PFSK-1 (cell line): ENCODE measurements at regions not wholly inside any gene's neighbourhood (a gene's known extent, or its start where the extent isn't known, plus 50 kb on each side); places are given as distances from the start of the nearest gene placed in this dataset.

Source experiments
- FOXP2 ChIP-seq: optimal IDR thresholded peaks from 2 replicates; pipeline ENCODE3; 2011; ENCODE audit warnings: borderline replicate concordance, control low read depth, inconsistent platforms; ENCODE audit not compliant: insufficient read depth; ENCODE audit errors: extremely low read length, extremely low read depth
- POLR2AphosphoS5 ChIP-seq: IDR thresholded peaks from 2 replicates; pipeline ENCODE4 v1.6.1; 2012; ENCODE audit warnings: low read depth, mild to moderate bottlenecking, control low read depth, low read length, moderate library complexity
- SIN3A ChIP-seq: IDR thresholded peaks from 2 replicates; pipeline ENCODE4 v1.6.1; 2012; ENCODE audit warnings: mild to moderate bottlenecking, low read length, moderate library complexity, borderline replicate concordance; ENCODE audit not compliant: insufficient read depth
- TAF1 ChIP-seq: IDR thresholded peaks from 2 replicates; pipeline ENCODE4 v1.6.1; 2012; ENCODE audit warnings: low read length, control low read depth, borderline replicate concordance; ENCODE audit not compliant: insufficient read depth
- TF ChIP-seq, protein P1 (sequence below), 2 experiments: IDR thresholded peaks; 2 replicates each; pipeline versions ENCODE4 v1.6.1 to v1.8.0; 2011 to 2012; ENCODE audit warnings: low read depth in 2 of 2, low read length in 2 of 2, control low read depth in 1 of 2, inconsistent platforms in 1 of 2, mild to moderate bottlenecking in 1 of 2, moderate library complexity in 1 of 2; ENCODE audit not compliant: insufficient read depth in 1 of 2

DNA sequence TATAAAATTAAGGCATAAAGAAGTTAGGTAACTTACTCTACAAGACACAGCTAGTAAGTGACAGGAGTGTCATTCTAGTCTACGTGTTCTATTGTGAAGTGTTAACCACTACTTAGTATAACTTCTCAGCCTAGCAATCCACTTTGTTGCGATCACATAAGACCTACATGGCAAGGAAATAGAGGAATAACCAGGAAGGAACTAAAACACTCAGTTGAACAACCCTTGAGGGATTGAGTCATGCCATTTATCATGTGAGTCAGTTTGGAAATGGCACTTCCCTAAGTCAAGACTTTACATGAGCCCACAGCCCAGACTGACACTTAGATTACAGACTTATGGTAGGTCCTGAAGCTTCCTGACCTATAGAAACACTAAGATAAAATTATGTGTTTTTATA lies 279.5 kb upstream of the PCDH20 start:
- TF ChIP-seq POLR2AphosphoS5 = no peak
- no peak for TF ChIP-seq TAF1
- no peak for TF ChIP-seq SIN3A

DNA sequence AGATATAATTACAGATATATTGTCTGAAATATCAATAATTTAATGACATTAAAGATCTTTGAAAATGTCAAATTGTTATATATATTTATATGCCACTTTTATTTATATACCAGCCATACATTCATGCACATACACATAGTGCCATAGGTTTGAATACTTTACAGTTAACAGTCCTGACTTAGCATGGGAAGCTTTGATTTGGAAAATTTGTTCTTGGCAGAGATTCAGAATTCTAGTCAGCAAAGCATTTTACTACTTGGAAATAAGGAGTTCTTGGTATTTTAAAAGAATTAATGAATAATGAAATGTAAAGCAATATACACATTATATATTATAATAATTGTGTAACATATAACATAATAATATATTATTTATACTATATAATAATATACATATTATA lies 277.0 kb upstream of the PCDH20 start:
- TF ChIP-seq, protein P1, sequence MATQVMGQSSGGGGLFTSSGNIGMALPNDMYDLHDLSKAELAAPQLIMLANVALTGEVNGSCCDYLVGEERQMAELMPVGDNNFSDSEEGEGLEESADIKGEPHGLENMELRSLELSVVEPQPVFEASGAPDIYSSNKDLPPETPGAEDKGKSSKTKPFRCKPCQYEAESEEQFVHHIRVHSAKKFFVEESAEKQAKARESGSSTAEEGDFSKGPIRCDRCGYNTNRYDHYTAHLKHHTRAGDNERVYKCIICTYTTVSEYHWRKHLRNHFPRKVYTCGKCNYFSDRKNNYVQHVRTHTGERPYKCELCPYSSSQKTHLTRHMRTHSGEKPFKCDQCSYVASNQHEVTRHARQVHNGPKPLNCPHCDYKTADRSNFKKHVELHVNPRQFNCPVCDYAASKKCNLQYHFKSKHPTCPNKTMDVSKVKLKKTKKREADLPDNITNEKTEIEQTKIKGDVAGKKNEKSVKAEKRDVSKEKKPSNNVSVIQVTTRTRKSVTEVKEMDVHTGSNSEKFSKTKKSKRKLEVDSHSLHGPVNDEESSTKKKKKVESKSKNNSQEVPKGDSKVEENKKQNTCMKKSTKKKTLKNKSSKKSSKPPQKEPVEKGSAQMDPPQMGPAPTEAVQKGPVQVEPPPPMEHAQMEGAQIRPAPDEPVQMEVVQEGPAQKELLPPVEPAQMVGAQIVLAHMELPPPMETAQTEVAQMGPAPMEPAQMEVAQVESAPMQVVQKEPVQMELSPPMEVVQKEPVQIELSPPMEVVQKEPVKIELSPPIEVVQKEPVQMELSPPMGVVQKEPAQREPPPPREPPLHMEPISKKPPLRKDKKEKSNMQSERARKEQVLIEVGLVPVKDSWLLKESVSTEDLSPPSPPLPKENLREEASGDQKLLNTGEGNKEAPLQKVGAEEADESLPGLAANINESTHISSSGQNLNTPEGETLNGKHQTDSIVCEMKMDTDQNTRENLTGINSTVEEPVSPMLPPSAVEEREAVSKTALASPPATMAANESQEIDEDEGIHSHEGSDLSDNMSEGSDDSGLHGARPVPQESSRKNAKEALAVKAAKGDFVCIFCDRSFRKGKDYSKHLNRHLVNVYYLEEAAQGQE (IDR thresholded peaks at IDR 0.05; ENCODE audit: insufficient read depth in 1 of 2, low read depth in 2 of 2, low read length in 2 of 2) = no peak
- TF ChIP-seq POLR2AphosphoS5 (no peak), TAF1 (no peak), SIN3A (no peak), FOXP2 (no peak)

DNA sequence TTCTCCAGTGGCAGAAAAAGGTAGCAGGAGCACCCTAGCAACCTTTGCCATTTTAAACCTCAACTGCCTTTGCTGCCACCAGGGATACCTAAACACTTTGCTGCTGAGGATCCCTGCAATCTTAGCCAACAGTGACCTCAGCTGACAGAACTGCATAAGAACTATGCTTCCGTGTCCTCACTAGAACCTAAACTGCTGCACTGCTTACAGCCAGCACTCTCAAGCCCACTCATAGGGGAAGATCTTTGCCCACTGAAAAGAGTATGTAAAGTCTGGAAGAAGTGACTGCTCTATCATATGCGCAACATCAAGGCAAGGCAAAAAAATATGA lies 270.0 kb upstream of the PCDH20 start:
- TF ChIP-seq, protein P1 (IDR thresholded peaks at IDR 0.05; ENCODE audit: insufficient read depth in 1 of 2, low read depth in 2 of 2, low read length in 2 of 2) = no peak
- no peak for TF ChIP-seq TAF1
- TF ChIP-seq SIN3A = no peak
- TF ChIP-seq POLR2AphosphoS5 = no peak
- no peak for TF ChIP-seq FOXP2

DNA sequence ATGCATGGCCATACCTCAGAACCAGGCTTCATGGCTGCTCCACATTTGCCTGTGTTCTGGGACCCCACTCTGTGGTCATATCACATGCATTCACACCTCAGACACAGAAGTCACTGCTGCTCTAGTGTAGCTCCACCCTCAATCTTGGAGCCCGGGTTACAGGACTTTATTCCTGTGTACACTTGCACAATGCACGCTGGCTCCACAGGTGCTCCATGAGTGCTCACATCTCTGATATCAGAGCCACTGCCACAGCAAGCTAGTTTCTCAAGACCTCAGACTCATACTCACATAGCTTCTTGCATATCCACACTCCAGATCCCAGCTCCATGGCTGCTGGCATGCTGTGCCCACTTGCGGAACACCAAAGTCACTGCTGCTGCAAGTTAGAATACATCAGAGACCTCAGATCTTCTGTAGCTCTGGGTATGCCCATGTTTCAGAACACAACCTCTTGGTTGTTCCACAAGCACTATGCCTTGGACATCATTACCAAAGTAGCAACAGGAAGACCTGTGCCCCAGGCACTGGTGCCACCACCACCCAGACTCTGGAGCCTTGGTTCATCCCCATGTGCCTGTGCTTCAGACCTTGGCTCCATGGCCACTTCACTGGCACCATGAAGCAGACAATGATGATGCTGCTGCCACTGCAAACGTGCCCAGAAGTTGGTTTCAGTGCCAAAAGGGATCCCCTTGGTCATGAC lies 269.5 kb upstream of the PCDH20 start:
- TF ChIP-seq, protein P1 (IDR thresholded peaks at IDR 0.05; ENCODE audit: insufficient read depth in 1 of 2, low read depth in 2 of 2, low read length in 2 of 2) = no peak
- TF ChIP-seq POLR2AphosphoS5 = no peak
- TF ChIP-seq TAF1 = no peak
- TF ChIP-seq SIN3A = no peak
- TF ChIP-seq FOXP2 = no peak

DNA sequence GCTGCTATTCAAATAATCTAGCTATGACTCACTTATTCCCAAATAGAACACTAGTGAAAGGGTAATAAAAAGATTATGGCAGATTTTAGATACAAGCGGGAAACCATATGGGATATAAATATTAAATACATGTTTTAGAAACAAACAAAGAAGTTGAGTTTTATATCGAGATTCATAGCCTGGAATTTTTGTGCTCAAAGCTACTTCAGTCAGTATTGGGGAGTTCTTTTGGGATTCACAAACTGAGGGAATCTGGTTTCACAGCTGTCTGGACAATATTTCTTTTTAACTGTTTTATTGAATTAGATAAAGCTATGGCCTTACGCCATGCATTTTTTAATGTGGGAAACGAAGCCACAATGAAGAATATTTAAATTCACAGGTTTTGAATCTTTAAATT lies 257.1 kb upstream of the PCDH20 start:
- TF ChIP-seq TAF1 = no peak
- no peak for TF ChIP-seq FOXP2
- TF ChIP-seq POLR2AphosphoS5 = no peak
- no peak for TF ChIP-seq SIN3A
- TF ChIP-seq, protein P1 (IDR thresholded peaks at IDR 0.05; ENCODE audit: insufficient read depth in 1 of 2, low read depth in 2 of 2, low read length in 2 of 2) = no peak
